Breast epithelium (tissue), 4 donors: ENCODE measurements at regions not wholly inside any gene's neighbourhood (a gene's known extent, or its start where the extent isn't known, plus 50 kb on each side); places are given as distances from the start of the nearest gene placed in this dataset.

Source experiments
- DNase-seq, 2 donors: peaks; one replicate each; pipeline ENCODE4 v3.0.0-alpha.2; 2019; ENCODE audit warnings: low spot score in 2 of 2
- H3K27ac ChIP-seq, 2 donors: fragments of 200-600 bp; sonication (generic) in 1 of 2; one replicate each; pipeline ENCODE4 v1.5.1; 2016 to 2019; ENCODE audit warnings: mild to moderate bottlenecking in 1 of 2
- H3K27me3 ChIP-seq, 2 donors: fragments of 200-600 bp; sonication (generic) in 1 of 2; one replicate each; pipeline versions ENCODE4 v1.5.1 to v1.6.0; 2017 to 2019; ENCODE audit warnings: control low read depth in 1 of 2, mild to moderate bottlenecking in 1 of 2
- H3K36me3 ChIP-seq: fragments of 200-600 bp; one replicate; pipeline ENCODE4 v1.5.1; 2019
- H3K4me1 ChIP-seq, 2 donors: fragments of 200-600 bp; sonication (generic); one replicate each; pipeline ENCODE4 v1.5.1; 2016 to 2019; ENCODE audit warnings: control low read depth in 1 of 2
- H3K4me3 ChIP-seq, 3 donors: fragments of 200-600 bp; sonication (generic); 1 replicate in 2 of 3; 2 replicates in 1 of 3; pipeline ENCODE4 v1.5.1; 2016 to 2019; ENCODE audit warnings: mild to moderate bottlenecking in 3 of 3, moderate library complexity in 2 of 3
- H3K9me3 ChIP-seq, 2 donors: fragments of 200-600 bp; sonication (generic) in 1 of 2; one replicate each; pipeline ENCODE4 v1.5.1; 2016 to 2019; ENCODE audit warnings: control low read depth in 1 of 2
- POLR2A ChIP-seq: fragments of 450-650 bp; IDR thresholded peaks from one replicate; pipeline ENCODE4 v1.6.1; 2016; ENCODE audit warnings: antibody characterized with exemption, mild to moderate bottlenecking, moderate library complexity
- POLR2AphosphoS5 ChIP-seq, 3 donors: sonication (generic); formaldehyde crosslinking; IDR thresholded peaks; one replicate each; pipeline ENCODE4 v1.6.1; 2017; ENCODE audit warnings: antibody characterized with exemption in 3 of 3
- intact Hi-C: fragments of 100-400 bp; cut with DNase I; formaldehyde crosslinking; loops from one replicate; pipeline ENCODE4 v1.15.1; 2023; ENCODE audit warnings: low total_unique reads
- TF ChIP-seq, protein P1 (sequence below), 3 donors: fragments of 450-650 bp; IDR thresholded peaks; one replicate each; pipeline ENCODE4 v1.5.1; 2016 to 2017; ENCODE audit warnings: antibody characterized with exemption in 3 of 3, mild to moderate bottlenecking in 3 of 3, moderate library complexity in 3 of 3

DNA sequence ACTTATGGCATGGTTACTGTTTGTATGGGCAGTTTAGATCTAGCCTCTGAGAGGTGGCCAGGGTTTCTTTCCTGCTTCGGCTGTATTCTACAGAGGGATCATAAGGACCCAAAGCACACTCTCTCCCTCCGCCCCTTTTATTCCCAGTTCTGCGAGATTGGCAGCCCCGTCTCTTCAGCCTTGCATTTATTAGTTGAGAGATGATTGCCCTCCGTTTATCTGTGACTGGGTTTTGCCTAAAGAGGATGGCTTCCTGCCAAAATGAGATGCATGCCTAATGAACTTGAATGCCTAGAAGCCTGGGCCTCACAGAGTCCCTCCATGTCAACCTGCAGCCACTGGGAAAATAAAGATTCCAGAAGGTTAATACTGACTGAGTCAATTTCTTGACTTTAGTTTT is 97.1 kb upstream of the CHL1 start:
- Histone ChIP-seq H3K4me3 (no peak overlapping the region), H3K9me3 (no peaks in the 10 kb centered on the region), H3K27me3 (no peaks in the 10 kb centered on the region), H3K4me1 (no peaks in the 10 kb centered on the region), H3K27ac (no peak overlapping the region), H3K36me3 (no peaks in the 10 kb centered on the region)
- TF ChIP-seq POLR2A (no peak), POLR2AphosphoS5 (IDR thresholded peaks at IDR 0.05) (no peak)
- TF ChIP-seq, protein P1, sequence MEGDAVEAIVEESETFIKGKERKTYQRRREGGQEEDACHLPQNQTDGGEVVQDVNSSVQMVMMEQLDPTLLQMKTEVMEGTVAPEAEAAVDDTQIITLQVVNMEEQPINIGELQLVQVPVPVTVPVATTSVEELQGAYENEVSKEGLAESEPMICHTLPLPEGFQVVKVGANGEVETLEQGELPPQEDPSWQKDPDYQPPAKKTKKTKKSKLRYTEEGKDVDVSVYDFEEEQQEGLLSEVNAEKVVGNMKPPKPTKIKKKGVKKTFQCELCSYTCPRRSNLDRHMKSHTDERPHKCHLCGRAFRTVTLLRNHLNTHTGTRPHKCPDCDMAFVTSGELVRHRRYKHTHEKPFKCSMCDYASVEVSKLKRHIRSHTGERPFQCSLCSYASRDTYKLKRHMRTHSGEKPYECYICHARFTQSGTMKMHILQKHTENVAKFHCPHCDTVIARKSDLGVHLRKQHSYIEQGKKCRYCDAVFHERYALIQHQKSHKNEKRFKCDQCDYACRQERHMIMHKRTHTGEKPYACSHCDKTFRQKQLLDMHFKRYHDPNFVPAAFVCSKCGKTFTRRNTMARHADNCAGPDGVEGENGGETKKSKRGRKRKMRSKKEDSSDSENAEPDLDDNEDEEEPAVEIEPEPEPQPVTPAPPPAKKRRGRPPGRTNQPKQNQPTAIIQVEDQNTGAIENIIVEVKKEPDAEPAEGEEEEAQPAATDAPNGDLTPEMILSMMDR (IDR thresholded peaks at IDR 0.05): no peak
- intact Hi-C loops: no loop called here
- no peak for DNase-seq

DNA sequence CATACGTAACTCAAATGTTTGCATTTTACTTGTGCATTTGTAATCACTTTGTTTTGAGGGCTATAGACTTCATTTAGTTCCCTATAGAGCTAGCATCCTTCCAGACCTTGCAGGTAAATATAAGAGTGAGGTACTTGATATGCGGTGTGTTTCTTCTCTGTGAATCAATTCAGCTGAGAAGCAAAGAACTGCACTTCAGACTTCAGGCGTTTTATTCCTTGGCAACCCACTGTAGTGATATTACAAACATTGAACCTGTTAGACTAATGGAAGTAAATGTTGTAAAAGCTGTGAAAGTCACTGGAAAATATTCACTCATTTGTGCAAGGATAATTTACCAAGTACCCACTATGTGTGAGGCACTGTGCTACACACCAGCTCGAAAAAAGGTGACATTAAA is 94.1 kb upstream of the CHL1 start:
- H3K36me3 ChIP-seq: no peaks in the 10 kb centered on the region
- H3K27ac ChIP-seq: no peak overlapping the region
- H3K9me3 ChIP-seq: no peaks in the 10 kb centered on the region
- no peaks in the 10 kb centered on the region for H3K4me1 ChIP-seq
- TF ChIP-seq, protein P1 (IDR thresholded peaks at IDR 0.05): no peak
- TF ChIP-seq POLR2A (no peak), POLR2AphosphoS5 (IDR thresholded peaks at IDR 0.05) (no peak)
- H3K4me3 ChIP-seq: no peak overlapping the region
- no peaks in the 10 kb centered on the region for H3K27me3 ChIP-seq
- no peak for DNase-seq
- intact Hi-C loops: no loop called here

DNA sequence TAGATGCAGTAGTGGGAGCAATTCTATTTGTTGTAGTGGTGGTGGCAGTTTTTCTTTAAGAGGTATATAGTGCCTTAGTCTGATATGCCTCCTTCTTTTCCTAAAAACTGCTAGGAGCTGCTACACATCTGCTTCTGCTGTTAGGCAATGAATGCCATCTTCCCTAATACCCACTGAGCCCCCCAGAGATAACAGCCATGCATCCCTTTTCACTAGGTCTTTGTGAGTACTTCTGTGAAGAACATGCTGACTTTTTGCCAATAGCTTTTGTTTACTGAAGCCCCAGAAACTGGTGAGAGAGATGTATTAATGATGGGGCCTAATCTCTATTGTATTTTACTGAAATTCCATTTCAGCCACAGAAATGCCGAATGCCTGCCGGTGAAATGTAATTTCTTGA is 92.6 kb upstream of the CHL1 start:
- intact Hi-C loops: no loop called here
- Histone ChIP-seq H3K27ac (no peak overlapping the region), H3K36me3 (no peaks in the 10 kb centered on the region), H3K27me3 (no peaks in the 10 kb centered on the region), H3K9me3 (no peaks in the 10 kb centered on the region), H3K4me3 (no peak overlapping the region), H3K4me1 (no peaks in the 10 kb centered on the region)
- no peak for DNase-seq
- TF ChIP-seq, protein P1 (IDR thresholded peaks at IDR 0.05): no peak
- TF ChIP-seq POLR2A (no peak), POLR2AphosphoS5 (IDR thresholded peaks at IDR 0.05) (no peak)

DNA sequence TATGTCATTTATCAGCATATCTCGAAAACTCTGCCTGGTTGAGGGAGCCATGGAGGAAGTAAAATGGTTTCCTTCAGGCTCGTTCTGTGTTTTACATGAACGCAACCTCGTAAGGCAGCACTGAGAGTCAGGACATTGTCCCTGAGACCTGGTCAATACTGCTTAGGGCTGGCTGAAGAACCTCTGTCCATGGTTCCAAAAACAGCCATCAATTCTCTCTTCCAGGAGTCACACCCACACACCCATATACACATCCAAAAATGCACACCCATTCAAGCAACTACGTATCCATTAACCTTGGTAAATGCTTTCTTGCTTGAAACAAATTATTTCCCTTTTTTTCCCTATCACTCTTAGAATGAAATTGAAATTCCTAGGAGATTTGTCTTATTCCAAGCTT is 91.0 kb upstream of the CHL1 start:
- Histone ChIP-seq H3K4me3 (no peak overlapping the region), H3K27ac (no peak overlapping the region), H3K36me3 (no peaks in the 10 kb centered on the region), H3K27me3 (no peaks in the 10 kb centered on the region), H3K9me3 (no peaks in the 10 kb centered on the region), H3K4me1 (no peaks in the 10 kb centered on the region)
- intact Hi-C loops: no loop called here
- TF ChIP-seq POLR2AphosphoS5 (IDR thresholded peaks at IDR 0.05): no peak
- DNase-seq: no peak

DNA sequence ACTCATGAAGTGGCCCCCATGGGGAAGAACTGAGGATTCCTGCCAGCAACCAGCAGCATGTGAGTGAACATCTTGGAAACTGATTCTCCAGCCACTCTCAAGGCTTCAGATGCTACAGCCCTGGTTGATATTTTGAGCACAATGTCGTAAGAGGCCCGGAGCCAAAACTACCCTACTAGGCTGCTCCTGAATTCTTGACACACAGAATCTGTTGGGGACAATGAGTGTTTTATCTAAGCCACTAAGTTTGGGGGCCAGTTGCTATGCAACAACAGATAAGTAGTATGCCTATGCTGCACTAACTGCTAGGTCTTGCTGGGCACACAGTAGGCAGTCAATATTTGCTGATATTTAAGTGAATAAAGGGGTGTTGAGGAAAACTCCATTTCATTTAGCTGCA is 89.9 kb upstream of the CHL1 start:
- Histone ChIP-seq H3K9me3 (no peaks in the 10 kb centered on the region), H3K4me1 (no peaks in the 10 kb centered on the region), H3K4me3 (no peak overlapping the region), H3K36me3 (no peaks in the 10 kb centered on the region), H3K27me3 (no peaks in the 10 kb centered on the region), H3K27ac (no peak overlapping the region)
- DNase-seq: no peak
- TF ChIP-seq POLR2A (no peak), POLR2AphosphoS5 (IDR thresholded peaks at IDR 0.05) (no peak)
- TF ChIP-seq, protein P1 (IDR thresholded peaks at IDR 0.05): no peak
- intact Hi-C loops: no loop called here
